GM18498 (cell line): ENCODE measurements at regions not wholly inside any gene's neighbourhood (a gene's known extent, or its start where the extent isn't known, plus 50 kb on each side); places are given as distances from the start of the nearest gene placed in this dataset.
"Not testable (repeated sequence)": the region's sequence is repeated elsewhere in the genome, so short reads cannot be mapped to it uniquely, and the experiment has no call there.

Source experiments
- ATAC-seq: cut with Tn5 transposase; IDR thresholded peaks from one replicate; pipeline ENCODE4 v1.9.1; 2021; ENCODE audit warnings: mild to moderate bottlenecking, moderate library complexity; ENCODE audit not compliant: unreplicated experiment

- no peak for ATAC-seq
Observed at GRCh38 chr7:85685901-85686300, 499.0 kb upstream of the SEMA3D start.

DNA sequence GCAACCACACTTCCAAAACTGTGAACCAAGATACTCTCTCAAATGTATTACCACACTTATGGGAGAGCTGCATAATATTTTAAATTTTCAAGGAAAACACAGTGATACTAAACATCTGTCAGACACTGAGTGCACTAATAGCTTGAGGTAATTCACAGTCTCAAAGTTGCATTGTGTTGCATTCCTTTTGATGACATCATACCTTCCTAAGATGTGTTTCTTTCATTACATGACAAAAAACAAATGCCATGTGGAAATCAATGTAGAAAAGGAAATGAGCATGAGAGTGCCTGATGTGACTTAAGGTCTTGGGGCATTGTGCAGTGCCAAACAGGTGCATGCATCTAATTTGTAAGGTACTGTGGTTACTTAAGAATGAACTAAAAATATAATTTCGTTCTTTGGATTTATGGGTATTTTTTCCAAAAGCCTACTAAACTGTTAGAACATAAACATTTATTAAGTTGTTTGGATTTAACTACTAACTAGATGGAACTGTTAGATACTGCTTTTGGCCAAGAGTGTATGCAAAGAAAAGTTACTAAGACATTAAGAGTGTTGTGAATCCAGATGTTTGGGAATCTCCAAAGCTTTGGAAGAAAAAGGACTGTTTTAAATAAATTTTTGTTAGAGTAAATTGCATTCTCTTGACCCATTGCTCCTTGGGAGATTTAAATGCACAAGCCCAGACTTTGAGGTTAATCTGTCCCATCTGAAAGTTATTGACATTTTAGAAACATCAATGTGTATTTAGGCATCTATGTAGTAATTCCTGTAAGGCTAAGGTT lies 496.2 kb upstream of the SEMA3D start:
- ATAC-seq = no peak

GRCh38 chr7:85681241-85681640 lies 494.4 kb upstream of the SEMA3D start:
- no peak for ATAC-seq

- ATAC-seq = not testable (repeated sequence)
Observed at GRCh38 chr7:85675093-85675492, 488.2 kb upstream of the SEMA3D start.

GRCh38 chr7:85673876-85674275 lies 487.0 kb upstream of the SEMA3D start:
- no peak for ATAC-seq

GRCh38 chr7:85669225-85669624 lies 482.4 kb upstream of the SEMA3D start:
- ATAC-seq = no peak

GRCh38 chr7:85664341-85664740 lies 477.5 kb upstream of the SEMA3D start:
- no peak for ATAC-seq

DNA sequence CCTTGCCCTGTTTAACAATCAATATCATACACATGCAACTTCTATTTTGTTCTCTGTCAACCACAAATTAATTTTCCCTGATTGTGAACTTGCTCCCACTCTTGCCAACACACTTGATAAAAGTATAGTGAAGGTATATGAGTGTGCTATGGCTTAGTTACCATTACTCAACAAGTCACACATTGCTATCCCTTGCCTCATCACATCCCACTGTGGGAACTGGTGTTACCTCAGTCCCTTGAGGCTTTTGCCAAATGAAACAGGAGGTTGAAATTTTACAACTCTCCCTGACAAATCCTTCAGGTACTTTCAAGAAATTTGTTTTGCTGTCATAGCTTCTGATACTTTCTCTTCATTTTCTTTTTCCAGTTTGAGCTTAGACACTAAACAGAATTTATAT lies 472.5 kb upstream of the SEMA3D start:
- ATAC-seq = no peak

GRCh38 chr7:85655252-85655651 lies 468.4 kb upstream of the SEMA3D start:
- no peak for ATAC-seq

GRCh38 chr7:85644272-85644671 lies 457.4 kb upstream of the SEMA3D start:
- no peak for ATAC-seq

- ATAC-seq = no peak
Observed at GRCh38 chr7:85641331-85641730, 454.5 kb upstream of the SEMA3D start.

GRCh38 chr7:85638394-85638793 lies 451.5 kb upstream of the SEMA3D start:
- no peak for ATAC-seq

DNA sequence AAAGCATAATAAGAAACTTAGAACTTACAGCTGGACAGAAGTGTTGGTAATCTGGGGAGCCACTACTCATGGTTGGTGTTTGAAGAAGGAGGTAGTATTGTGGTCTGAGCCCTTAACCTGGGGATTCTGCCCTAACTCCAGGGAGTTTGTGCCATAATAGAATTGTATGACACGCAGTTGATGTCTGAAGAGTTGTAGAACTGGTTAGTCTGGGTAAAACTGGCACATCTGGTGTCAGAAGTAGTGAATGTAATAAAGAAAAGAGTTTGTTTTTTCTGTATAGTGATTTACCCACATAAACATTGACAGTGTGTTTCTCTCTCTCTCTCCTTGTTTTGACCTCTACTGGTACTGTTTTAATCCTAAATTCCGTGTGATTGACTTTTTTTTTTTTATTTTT lies 448.1 kb upstream of the SEMA3D start:
- ATAC-seq = no peak

DNA sequence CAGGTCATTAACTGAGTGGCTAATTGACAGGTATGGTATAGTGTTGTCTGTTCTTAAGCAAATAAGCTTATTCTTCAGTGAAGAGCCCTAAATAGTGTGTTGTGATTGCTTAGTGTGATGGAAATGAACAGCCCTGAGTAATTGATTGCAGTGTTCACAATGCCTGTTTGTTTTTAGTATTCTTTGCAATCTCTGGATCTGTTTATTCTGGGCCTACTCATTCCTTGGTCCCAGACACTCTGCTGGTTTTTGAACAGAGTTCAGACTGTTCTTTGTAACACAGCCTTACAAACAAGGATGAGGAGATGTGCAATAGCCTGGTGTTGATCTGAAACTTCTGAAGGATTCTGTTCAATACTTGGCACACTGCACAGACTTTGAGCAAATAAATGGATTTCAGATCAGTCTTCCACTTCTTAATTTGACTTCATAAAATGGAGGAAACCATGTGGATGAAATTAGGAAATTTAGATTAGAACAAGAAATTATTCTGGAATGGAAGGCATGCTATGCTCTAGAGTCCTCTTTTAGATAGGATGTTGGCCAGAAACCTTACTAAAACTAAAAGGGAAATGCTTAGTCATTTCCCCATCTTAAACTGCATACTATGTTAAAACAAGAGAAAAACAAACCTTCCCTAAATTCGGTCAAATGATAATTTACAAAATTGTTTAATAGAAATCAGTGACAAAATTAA lies 444.2 kb upstream of the SEMA3D start:
- ATAC-seq = no peak

GRCh38 chr7:85627791-85628586 lies 441.1 kb upstream of the SEMA3D start:
- no peak for ATAC-seq

GRCh38 chr7:85622059-85622458 lies 435.2 kb upstream of the SEMA3D start:
- no peak for ATAC-seq

GRCh38 chr7:85620936-85621685 lies 434.3 kb upstream of the SEMA3D start:
- ATAC-seq = no peak

GRCh38 chr7:85619236-85619635 lies 432.4 kb upstream of the SEMA3D start:
- no peak for ATAC-seq

- ATAC-seq = no peak
Observed at GRCh38 chr7:85614684-85615083, 427.8 kb upstream of the SEMA3D start.

GRCh38 chr7:85612514-85612913 lies 425.7 kb upstream of the SEMA3D start:
- ATAC-seq = no peak

DNA sequence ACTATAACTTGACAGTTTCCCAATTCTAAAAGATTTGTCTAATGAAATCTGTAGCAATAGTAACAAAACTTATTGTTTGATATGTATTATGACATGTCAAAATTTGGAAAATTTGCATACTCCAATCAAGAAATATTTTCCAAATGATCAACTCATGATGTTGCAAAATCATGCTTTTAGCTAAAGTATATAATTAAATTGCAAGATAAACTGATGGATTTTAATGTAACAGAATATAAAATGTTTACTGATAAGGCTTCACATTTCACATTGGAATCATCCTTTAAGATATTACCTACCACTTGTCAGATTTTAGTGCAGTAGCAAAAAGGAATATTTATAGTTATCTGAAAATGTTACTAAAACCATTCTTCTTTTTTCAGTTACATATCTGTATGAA lies 421.9 kb upstream of the SEMA3D start:
- ATAC-seq = no peak
